Thoracic aorta (tissue), 2 donors: ENCODE measurements at regions not wholly inside any gene's neighbourhood (a gene's known extent, or its start where the extent isn't known, plus 50 kb on each side); places are given as distances from the start of the nearest gene placed in this dataset.
"Not testable (repeated sequence)": the region's sequence is repeated elsewhere in the genome, so short reads cannot be mapped to it uniquely, and the experiment has no call there.

Experiments used
- ATAC-seq: fragments of 150-250 bp; one replicate; pipeline ENCODE4 v1.8.0; 2017; ENCODE audit warnings: low read depth; ENCODE audit not compliant: insufficient number of reproducible peaks, low FRiP score
- DNase-seq: peaks from one replicate; pipeline ENCODE4 v3.0.0-alpha.2; 2020; ENCODE audit warnings: low spot score
- H3K27ac ChIP-seq, 2 donors: fragments of 200-600 bp; sonication (generic); 1 replicate in 1 of 2; 2 replicates in 1 of 2; pipeline ENCODE4 v1.5.1; 2016; ENCODE audit warnings: mild to moderate bottlenecking in 2 of 2, moderate library complexity in 2 of 2
- H3K27me3 ChIP-seq: fragments of 200-600 bp; sonication (generic); replicated peaks from 2 replicates; pipeline ENCODE4 v1.6.0; 2016; ENCODE audit warnings: mild to moderate bottlenecking; ENCODE audit not compliant: insufficient read depth
- H3K36me3 ChIP-seq: fragments of 200-600 bp; sonication (generic); one replicate; pipeline ENCODE4 v1.5.1; 2016
- H3K4me1 ChIP-seq, 2 donors: fragments of 200-600 bp; sonication (generic); 1 replicate in 1 of 2; 2 replicates in 1 of 2; pipeline versions ENCODE4 v1.5.1 to v1.6.0; 2016; ENCODE audit warnings: low read depth in 2 of 2, mild to moderate bottlenecking in 1 of 2; ENCODE audit not compliant: control insufficient read depth in 1 of 2
- H3K4me3 ChIP-seq: fragments of 200-600 bp; sonication (generic); 2 replicates; pipeline ENCODE4 v1.5.1; 2016; ENCODE audit warnings: mild to moderate bottlenecking
- H3K9me3 ChIP-seq: fragments of 200-600 bp; sonication (generic); 2 replicates; pipeline ENCODE4 v1.5.1; 2016
- TF ChIP-seq, protein P1 (sequence below): fragments of 200-600 bp; sonication (generic); IDR thresholded peaks from one replicate; pipeline ENCODE4 v1.5.1; 2019; ENCODE audit warnings: antibody characterized with exemption

GRCh38 chr4:114323841-114324240, 274.8 kb upstream of the UGT8 start:
- TF ChIP-seq, protein P1, sequence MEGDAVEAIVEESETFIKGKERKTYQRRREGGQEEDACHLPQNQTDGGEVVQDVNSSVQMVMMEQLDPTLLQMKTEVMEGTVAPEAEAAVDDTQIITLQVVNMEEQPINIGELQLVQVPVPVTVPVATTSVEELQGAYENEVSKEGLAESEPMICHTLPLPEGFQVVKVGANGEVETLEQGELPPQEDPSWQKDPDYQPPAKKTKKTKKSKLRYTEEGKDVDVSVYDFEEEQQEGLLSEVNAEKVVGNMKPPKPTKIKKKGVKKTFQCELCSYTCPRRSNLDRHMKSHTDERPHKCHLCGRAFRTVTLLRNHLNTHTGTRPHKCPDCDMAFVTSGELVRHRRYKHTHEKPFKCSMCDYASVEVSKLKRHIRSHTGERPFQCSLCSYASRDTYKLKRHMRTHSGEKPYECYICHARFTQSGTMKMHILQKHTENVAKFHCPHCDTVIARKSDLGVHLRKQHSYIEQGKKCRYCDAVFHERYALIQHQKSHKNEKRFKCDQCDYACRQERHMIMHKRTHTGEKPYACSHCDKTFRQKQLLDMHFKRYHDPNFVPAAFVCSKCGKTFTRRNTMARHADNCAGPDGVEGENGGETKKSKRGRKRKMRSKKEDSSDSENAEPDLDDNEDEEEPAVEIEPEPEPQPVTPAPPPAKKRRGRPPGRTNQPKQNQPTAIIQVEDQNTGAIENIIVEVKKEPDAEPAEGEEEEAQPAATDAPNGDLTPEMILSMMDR: no peak
- H3K4me3 ChIP-seq: no peak overlapping the region
- H3K27me3 ChIP-seq: no peaks in the 10 kb centered on the region
- H3K9me3 ChIP-seq: no peaks in the 10 kb centered on the region
- no peak for ATAC-seq
- no peak overlapping the region for H3K27ac ChIP-seq
- peaks cover 0 to 6% of the 10 kb centered on the region in 2 donors for H3K4me1 ChIP-seq
- DNase-seq: no peak
- H3K36me3 ChIP-seq: no peaks in the 10 kb centered on the region

- H3K27me3 ChIP-seq: no peaks in the 10 kb centered on the region
These were observed 272.2 kb upstream of the UGT8 start for GRCh38 chr4:114326358-114326757.

DNA sequence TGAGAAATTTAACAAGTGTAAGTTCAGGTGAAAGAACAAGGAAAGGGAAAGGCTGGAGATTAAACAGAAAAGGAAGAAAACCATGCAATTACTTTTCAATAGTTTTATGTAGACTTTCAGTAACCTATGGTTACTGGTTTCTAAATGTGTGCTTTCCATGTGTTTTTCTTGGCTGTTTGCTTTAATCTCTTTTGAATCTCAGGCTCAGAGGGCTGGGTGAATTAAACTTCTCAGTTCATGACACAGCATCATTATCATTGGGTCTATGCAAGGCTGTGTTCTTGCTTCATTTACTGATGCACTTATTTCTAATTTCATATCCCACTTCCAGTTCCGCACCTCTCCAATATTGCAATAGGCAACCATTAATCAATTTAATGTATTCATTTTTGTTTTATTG, 266.5 kb upstream of the UGT8 start:
- ATAC-seq (no peak), DNase-seq (no peak)
- TF ChIP-seq, protein P1: no peak
- Histone ChIP-seq H3K4me1 (no peaks in the 10 kb centered on the region), H3K9me3 (no peaks in the 10 kb centered on the region), H3K27me3 (no peaks in the 10 kb centered on the region), H3K4me3 (no peak overlapping the region), H3K36me3 (no peaks in the 10 kb centered on the region), H3K27ac (no peak overlapping the region)

More at GRCh38 chr4:114326358-114326757, 272.2 kb upstream of the UGT8 start:
- Histone ChIP-seq H3K9me3 (no peaks in the 10 kb centered on the region), H3K27ac (no peak overlapping the region), H3K4me3 (no peak overlapping the region), H3K36me3 (no peaks in the 10 kb centered on the region), H3K4me1 (no peaks in the 10 kb centered on the region)
- DNase-seq: no peak
- no peak for ATAC-seq
- TF ChIP-seq, protein P1: no peak

GRCh38 chr4:114334363-114334762, 264.2 kb upstream of the UGT8 start:
- ATAC-seq, H3K4me1 ChIP-seq, DNase-seq, H3K36me3 ChIP-seq, H3K27ac ChIP-seq, H3K9me3 ChIP-seq, H3K27me3 ChIP-seq, H3K4me3 ChIP-seq: not testable (repeated sequence)

DNA sequence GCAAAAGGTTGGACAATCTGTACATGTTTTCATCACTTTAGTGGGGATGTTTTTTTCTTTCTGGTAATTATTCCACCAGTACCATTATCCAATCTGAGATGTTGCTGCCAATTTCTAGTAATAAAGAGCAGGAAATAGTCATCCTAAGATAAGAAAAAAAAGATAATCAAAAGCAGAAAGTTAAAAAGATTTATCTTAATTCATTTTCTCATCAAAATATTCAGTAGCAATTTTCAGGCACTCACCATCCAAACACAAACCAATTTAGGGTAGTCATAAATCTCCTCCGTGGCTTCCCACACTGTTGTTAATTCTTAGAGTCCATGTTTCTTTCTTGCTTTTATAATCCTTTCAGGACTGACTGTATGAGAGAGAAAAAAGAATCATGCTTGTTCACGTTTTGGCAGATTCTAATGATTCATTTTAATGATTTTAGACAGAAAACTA, 263.7 kb upstream of the UGT8 start:
- ATAC-seq (no peak), DNase-seq (no peak)
- H3K27ac ChIP-seq: no peak overlapping the region
- TF ChIP-seq, protein P1: no peak
- H3K36me3 ChIP-seq: no peaks in the 10 kb centered on the region
- H3K27me3 ChIP-seq: no peaks in the 10 kb centered on the region
- H3K4me3 ChIP-seq: no peak overlapping the region
- H3K4me1 ChIP-seq: no peaks in the 10 kb centered on the region
- H3K9me3 ChIP-seq: no peaks in the 10 kb centered on the region

- TF ChIP-seq, protein P1: no peak
- no peaks in the 10 kb centered on the region for H3K27me3 ChIP-seq
- H3K36me3 ChIP-seq: no peaks in the 10 kb centered on the region
- no peak overlapping the region for H3K27ac ChIP-seq
- DNase-seq (no peak), ATAC-seq (no peak)
- H3K9me3 ChIP-seq: no peaks in the 10 kb centered on the region
- no peaks in the 10 kb centered on the region for H3K4me1 ChIP-seq
- H3K4me3 ChIP-seq: no peak overlapping the region
These were observed 263.3 kb upstream of the UGT8 start for GRCh38 chr4:114335339-114335738.
